Peyer's patch (tissue), 4 donors: ENCODE measurements at regions not wholly inside any gene's neighbourhood (a gene's known extent, or its start where the extent isn't known, plus 50 kb on each side); places are given as distances from the start of the nearest gene placed in this dataset.
"Not testable (repeated sequence)": the region's sequence is repeated elsewhere in the genome, so short reads cannot be mapped to it uniquely, and the experiment has no call there.

Experiments
- POLR2A ChIP-seq, 2 donors: fragments of 450-650 bp; IDR thresholded peaks; one replicate each; pipeline ENCODE4 v1.5.1; 2017; ENCODE audit warnings: antibody characterized with exemption in 2 of 2, mild to moderate bottlenecking in 2 of 2, moderate library complexity in 2 of 2
- TF ChIP-seq, protein P1 (sequence below), 6 experiments: fragments of 450-650 bp in 4 of 6; fragments of 200-600 bp in 2 of 6; sonication (generic) in 1 of 6; IDR thresholded peaks; one replicate each; pipeline ENCODE4 v1.5.1; 2017 to 2019; ENCODE audit warnings: antibody characterized with exemption in 6 of 6, mild to moderate bottlenecking in 3 of 6, moderate library complexity in 1 of 6

DNA sequence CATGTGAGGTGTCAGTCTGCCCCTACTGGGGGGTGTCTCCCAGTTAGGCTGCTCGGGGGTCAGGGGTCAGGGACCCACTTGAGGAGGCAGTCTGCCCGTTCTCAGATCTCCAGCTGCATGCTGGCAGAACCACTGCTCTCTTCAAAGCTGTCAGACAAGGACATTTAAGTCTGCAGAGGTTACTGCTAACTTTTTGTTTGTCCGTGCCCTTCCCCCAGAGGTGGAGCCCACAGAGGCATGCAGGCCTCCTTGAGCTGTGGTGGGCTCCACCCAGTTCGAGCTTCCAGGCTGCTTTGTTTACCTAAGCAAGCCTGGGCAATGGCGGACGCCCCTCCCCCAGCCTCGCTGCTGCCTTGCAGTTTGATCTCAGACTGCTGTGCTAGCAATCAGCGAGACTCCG, 57.2 kb upstream of the CCL21 start:
- TF ChIP-seq, protein P1, sequence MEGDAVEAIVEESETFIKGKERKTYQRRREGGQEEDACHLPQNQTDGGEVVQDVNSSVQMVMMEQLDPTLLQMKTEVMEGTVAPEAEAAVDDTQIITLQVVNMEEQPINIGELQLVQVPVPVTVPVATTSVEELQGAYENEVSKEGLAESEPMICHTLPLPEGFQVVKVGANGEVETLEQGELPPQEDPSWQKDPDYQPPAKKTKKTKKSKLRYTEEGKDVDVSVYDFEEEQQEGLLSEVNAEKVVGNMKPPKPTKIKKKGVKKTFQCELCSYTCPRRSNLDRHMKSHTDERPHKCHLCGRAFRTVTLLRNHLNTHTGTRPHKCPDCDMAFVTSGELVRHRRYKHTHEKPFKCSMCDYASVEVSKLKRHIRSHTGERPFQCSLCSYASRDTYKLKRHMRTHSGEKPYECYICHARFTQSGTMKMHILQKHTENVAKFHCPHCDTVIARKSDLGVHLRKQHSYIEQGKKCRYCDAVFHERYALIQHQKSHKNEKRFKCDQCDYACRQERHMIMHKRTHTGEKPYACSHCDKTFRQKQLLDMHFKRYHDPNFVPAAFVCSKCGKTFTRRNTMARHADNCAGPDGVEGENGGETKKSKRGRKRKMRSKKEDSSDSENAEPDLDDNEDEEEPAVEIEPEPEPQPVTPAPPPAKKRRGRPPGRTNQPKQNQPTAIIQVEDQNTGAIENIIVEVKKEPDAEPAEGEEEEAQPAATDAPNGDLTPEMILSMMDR (IDR thresholded peaks at IDR 0.05) = not testable (repeated sequence)
- TF ChIP-seq POLR2A (IDR thresholded peaks at IDR 0.05) = not testable (repeated sequence)
